Activated CD8-positive, alpha-beta memory T cell treated with anti-CD3 and anti-CD28 coated beads, Interleukin-2, amount 50 U/mL, for 24 hours (primary cell): ENCODE measurements at regions not wholly inside any gene's neighbourhood (a gene's known extent, or its start where the extent isn't known, plus 50 kb on each side); places are given as distances from the start of the nearest gene placed in this dataset.
"Not testable (repeated sequence)": the region's sequence is repeated elsewhere in the genome, so short reads cannot be mapped to it uniquely, and the experiment has no call there.

Source experiments
- DNase-seq: peaks from one replicate; pipeline ENCODE4 v3.0.0-alpha.2; 2020; ENCODE audit errors: extremely low read depth

- no peak for DNase-seq
These were observed 2123.7 kb upstream of the RAG2 start for GRCh38 chr11:38721586-38722315.

GRCh38 chr11:38718659-38719058, 2120.6 kb upstream of the RAG2 start:
- DNase-seq, result no peak

GRCh38 chr11:38718049-38718448, 2120.0 kb upstream of the RAG2 start:
- no peak for DNase-seq

GRCh38 chr11:38711110-38711509, 2113.1 kb upstream of the RAG2 start:
- no peak for DNase-seq

GRCh38 chr11:38710262-38710661, 2112.2 kb upstream of the RAG2 start:
- DNase-seq, result no peak

GRCh38 chr11:38700111-38700510, 2102.1 kb upstream of the RAG2 start:
- DNase-seq, result no peak

- DNase-seq, result no peak
These were observed 2095.3 kb upstream of the RAG2 start for GRCh38 chr11:38693306-38693705.

- DNase-seq, result not testable (repeated sequence)
These were observed 2092.2 kb upstream of the RAG2 start for GRCh38 chr11:38690211-38690610.

GRCh38 chr11:38687008-38687407, 2089.0 kb upstream of the RAG2 start:
- DNase-seq, result no peak

GRCh38 chr11:38683484-38683883, 2085.4 kb upstream of the RAG2 start:
- no peak for DNase-seq

- no peak for DNase-seq
These were observed 2082.7 kb upstream of the RAG2 start for GRCh38 chr11:38680746-38681145.

- DNase-seq, result no peak
These were observed 2082.1 kb upstream of the RAG2 start for GRCh38 chr11:38680166-38680565.

GRCh38 chr11:38672445-38672844, 2074.4 kb upstream of the RAG2 start:
- DNase-seq, result no peak

GRCh38 chr11:38667359-38667758, 2069.3 kb upstream of the RAG2 start:
- DNase-seq, result no peak

GRCh38 chr11:38648604-38649003, 2050.6 kb upstream of the RAG2 start:
- no peak for DNase-seq

GRCh38 chr11:38646382-38646781, 2048.3 kb upstream of the RAG2 start:
- DNase-seq, result no peak

- no peak for DNase-seq
These were observed 2042.8 kb upstream of the RAG2 start for GRCh38 chr11:38640854-38641253.

- no peak for DNase-seq
These were observed 2014.7 kb upstream of the RAG2 start for GRCh38 chr11:38612701-38613100.

GRCh38 chr11:38601371-38601770, 2003.3 kb upstream of the RAG2 start:
- not testable (repeated sequence) for DNase-seq

- no peak for DNase-seq
These were observed 2000.4 kb upstream of the RAG2 start for GRCh38 chr11:38598418-38598817.

GRCh38 chr11:38595359-38596016, 1997.5 kb upstream of the RAG2 start:
- not testable (repeated sequence) for DNase-seq

- DNase-seq, result no peak
These were observed 1996.9 kb upstream of the RAG2 start for GRCh38 chr11:38594895-38595294.

- no peak for DNase-seq
These were observed 1995.6 kb upstream of the RAG2 start for GRCh38 chr11:38593649-38594048.

- no peak for DNase-seq
These were observed 1984.7 kb upstream of the RAG2 start for GRCh38 chr11:38582756-38583155.
